ENCODE measurements at regions not wholly inside any gene's neighbourhood (a gene's known extent, or its start where the extent isn't known, plus 50 kb on each side); places are given as distances from the start of the nearest gene placed in this dataset.

GRCh38 chr2:155384555-155385123, 686.1 kb downstream of the KCNJ3 start:
- no peak overlapping the region for H3K14ac ChIP-seq (ENCODE audit: low read length)
- H3K18ac ChIP-seq (ENCODE audit: low read length) = no peak overlapping the region
- H3K9me3 ChIP-seq (ENCODE audit: insufficient read depth, low read depth, low read length) = no peaks in the 10 kb centered on the region
- no peak overlapping the region for H2AK5ac ChIP-seq (ENCODE audit: low read length)
- H3K23ac ChIP-seq (ENCODE audit: low read length) = no peak overlapping the region
- no peak overlapping the region for H3K27ac ChIP-seq (ENCODE audit: low read depth, low read length)
- H2BK120ac ChIP-seq (ENCODE audit: insufficient read depth, low read length, poor library complexity) = no peak overlapping the region
- no peak overlapping the region for H4K12ac ChIP-seq (ENCODE audit: low read depth, low read length)
- no CpG with 5 or more reads among the region's 3 CpGs for whole genome bisulfite sequencing (ENCODE audit: extremely low coverage, insufficient coverage, insufficient read length)
- H3K27me3 ChIP-seq (ENCODE audit: insufficient read depth, low read length) = no peaks in the 10 kb centered on the region
- no peak overlapping the region for H2BK5ac ChIP-seq (ENCODE audit: low read depth, low read length, poor library complexity)
- H3K4me3 ChIP-seq (ENCODE audit: low read depth, low read length) = no peak overlapping the region
- H3K79me1 ChIP-seq (ENCODE audit: low read length) = no peaks in the 10 kb centered on the region
- H2AFZ ChIP-seq (ENCODE audit: insufficient read depth, low read length, poor library complexity) = no peak overlapping the region
- H3K4ac ChIP-seq (ENCODE audit: low read depth, low read length) = no peak overlapping the region
- no peak for DNase-seq
- no peaks in the 10 kb centered on the region for H3K79me2 ChIP-seq (ENCODE audit: control insufficient read depth, insufficient read depth, low read length, poor library complexity)
- no peaks in the 10 kb centered on the region for H3K36me3 ChIP-seq (ENCODE audit: control insufficient read depth in 1 of 2, insufficient read depth in 2 of 2, low read length in 2 of 2)
- H3K4me1 ChIP-seq (ENCODE audit: control insufficient read depth in 1 of 2, insufficient read depth in 2 of 2, low read length in 2 of 2) = no peaks in the 10 kb centered on the region
- H4K91ac ChIP-seq (ENCODE audit: low read depth, low read length) = no peak overlapping the region
- H2BK12ac ChIP-seq (ENCODE audit: low read length) = no peak overlapping the region
- no peak overlapping the region for H3K4me2 ChIP-seq (ENCODE audit: low read length)
- H3K9ac ChIP-seq (ENCODE audit: low read length) = no peak overlapping the region
- no peak overlapping the region for H4K8ac ChIP-seq (ENCODE audit: low read depth, low read length)

- Histone ChIP-seq H3K4ac (ENCODE audit: low read depth, low read length) (no peak overlapping the region), H3K9me3 (ENCODE audit: insufficient read depth, low read depth, low read length) (no peaks in the 10 kb centered on the region), H2BK12ac (ENCODE audit: low read length) (no peak overlapping the region), H2BK120ac (ENCODE audit: insufficient read depth, low read length, poor library complexity) (no peak overlapping the region), H3K4me3 (ENCODE audit: low read depth, low read length) (no peak overlapping the region), H4K8ac (ENCODE audit: low read depth, low read length) (no peak overlapping the region), H3K79me1 (ENCODE audit: low read length) (no peaks in the 10 kb centered on the region), H3K36me3 (ENCODE audit: control insufficient read depth in 1 of 2, insufficient read depth in 2 of 2, low read length in 2 of 2) (no peaks in the 10 kb centered on the region), H3K4me2 (ENCODE audit: low read length) (no peak overlapping the region), H3K79me2 (ENCODE audit: control insufficient read depth, insufficient read depth, low read length, poor library complexity) (no peaks in the 10 kb centered on the region), H3K4me1 (ENCODE audit: control insufficient read depth in 1 of 2, insufficient read depth in 2 of 2, low read length in 2 of 2) (no peaks in the 10 kb centered on the region), H4K91ac (ENCODE audit: low read depth, low read length) (no peak overlapping the region), H3K9ac (ENCODE audit: low read length) (no peak overlapping the region), H3K27me3 (ENCODE audit: insufficient read depth, low read length) (no peaks in the 10 kb centered on the region), H3K23ac (ENCODE audit: low read length) (no peak overlapping the region), H3K14ac (ENCODE audit: low read length) (no peak overlapping the region), H2AK5ac (ENCODE audit: low read length) (no peak overlapping the region), H2AFZ (ENCODE audit: insufficient read depth, low read length, poor library complexity) (no peak overlapping the region), H3K18ac (ENCODE audit: low read length) (no peak overlapping the region), H2BK5ac (ENCODE audit: low read depth, low read length, poor library complexity) (no peak overlapping the region), H4K12ac (ENCODE audit: low read depth, low read length) (no peak overlapping the region), H3K27ac (ENCODE audit: low read depth, low read length) (no peak overlapping the region)
- WGBS (ENCODE audit: extremely low coverage, insufficient coverage, insufficient read length) = no CpG with 5 or more reads among the region's 3 CpGs
- DNase-seq = no peak
Measured at GRCh38 chr2:155382776-155383175, 684.3 kb downstream of the KCNJ3 start.

- Histone ChIP-seq H3K27me3 (ENCODE audit: insufficient read depth, low read length) (no peaks in the 10 kb centered on the region), H3K9ac (ENCODE audit: low read length) (no peak overlapping the region), H3K4me1 (ENCODE audit: control insufficient read depth in 1 of 2, insufficient read depth in 2 of 2, low read length in 2 of 2) (no peaks in the 10 kb centered on the region), H3K9me3 (ENCODE audit: insufficient read depth, low read depth, low read length) (no peaks in the 10 kb centered on the region), H2AFZ (ENCODE audit: insufficient read depth, low read length, poor library complexity) (no peak overlapping the region), H3K79me2 (ENCODE audit: control insufficient read depth, insufficient read depth, low read length, poor library complexity) (no peaks in the 10 kb centered on the region), H2BK5ac (ENCODE audit: low read depth, low read length, poor library complexity) (no peak overlapping the region), H3K14ac (ENCODE audit: low read length) (no peak overlapping the region), H3K79me1 (ENCODE audit: low read length) (no peaks in the 10 kb centered on the region), H4K12ac (ENCODE audit: low read depth, low read length) (no peak overlapping the region), H3K27ac (ENCODE audit: low read depth, low read length) (no peak overlapping the region), H3K4me3 (ENCODE audit: low read depth, low read length) (no peak overlapping the region), H3K23ac (ENCODE audit: low read length) (no peak overlapping the region), H2BK12ac (ENCODE audit: low read length) (no peak overlapping the region), H3K18ac (ENCODE audit: low read length) (no peak overlapping the region), H3K36me3 (ENCODE audit: control insufficient read depth in 1 of 2, insufficient read depth in 2 of 2, low read length in 2 of 2) (no peaks in the 10 kb centered on the region), H4K91ac (ENCODE audit: low read depth, low read length) (no peak overlapping the region), H3K4ac (ENCODE audit: low read depth, low read length) (no peak overlapping the region), H2AK5ac (ENCODE audit: low read length) (no peak overlapping the region), H3K4me2 (ENCODE audit: low read length) (no peak overlapping the region), H2BK120ac (ENCODE audit: insufficient read depth, low read length, poor library complexity) (no peak overlapping the region), H4K8ac (ENCODE audit: low read depth, low read length) (no peak overlapping the region)
- WGBS (ENCODE audit: extremely low coverage, insufficient coverage, insufficient read length) = no CpG with 5 or more reads among the region's 1 CpG
- no peak for DNase-seq
Measured at GRCh38 chr2:155381436-155381835, 682.9 kb downstream of the KCNJ3 start.

- no peaks in the 10 kb centered on the region for H3K79me2 ChIP-seq (ENCODE audit: control insufficient read depth, insufficient read depth, low read length, poor library complexity)
- no peaks in the 10 kb centered on the region for H3K4me1 ChIP-seq (ENCODE audit: control insufficient read depth in 1 of 2, insufficient read depth in 2 of 2, low read length in 2 of 2)
- no peak overlapping the region for H3K14ac ChIP-seq (ENCODE audit: low read length)
- H3K36me3 ChIP-seq (ENCODE audit: control insufficient read depth in 1 of 2, insufficient read depth in 2 of 2, low read length in 2 of 2) = no peaks in the 10 kb centered on the region
- H2BK5ac ChIP-seq (ENCODE audit: low read depth, low read length, poor library complexity) = no peak overlapping the region
- no peaks in the 10 kb centered on the region for H3K79me1 ChIP-seq (ENCODE audit: low read length)
- no peak overlapping the region for H3K4me3 ChIP-seq (ENCODE audit: low read depth, low read length)
- DNase-seq = no peak
- H3K9ac ChIP-seq (ENCODE audit: low read length) = no peak overlapping the region
- H2BK120ac ChIP-seq (ENCODE audit: insufficient read depth, low read length, poor library complexity) = no peak overlapping the region
- no peak overlapping the region for H3K23ac ChIP-seq (ENCODE audit: low read length)
- no peak overlapping the region for H2AFZ ChIP-seq (ENCODE audit: insufficient read depth, low read length, poor library complexity)
- no peaks in the 10 kb centered on the region for H3K9me3 ChIP-seq (ENCODE audit: insufficient read depth, low read depth, low read length)
- no peaks in the 10 kb centered on the region for H3K27me3 ChIP-seq (ENCODE audit: insufficient read depth, low read length)
- H3K18ac ChIP-seq (ENCODE audit: low read length) = no peak overlapping the region
- no CpG with 5 or more reads among the region's 2 CpGs for whole genome bisulfite sequencing (ENCODE audit: extremely low coverage, insufficient coverage, insufficient read length)
- no peak overlapping the region for H4K8ac ChIP-seq (ENCODE audit: low read depth, low read length)
- no peak overlapping the region for H4K91ac ChIP-seq (ENCODE audit: low read depth, low read length)
- H3K4ac ChIP-seq (ENCODE audit: low read depth, low read length) = no peak overlapping the region
- H2BK12ac ChIP-seq (ENCODE audit: low read length) = no peak overlapping the region
- H3K27ac ChIP-seq (ENCODE audit: low read depth, low read length) = no peak overlapping the region
- H4K12ac ChIP-seq (ENCODE audit: low read depth, low read length) = no peak overlapping the region
- H3K4me2 ChIP-seq (ENCODE audit: low read length) = no peak overlapping the region
- H2AK5ac ChIP-seq (ENCODE audit: low read length) = no peak overlapping the region
Measured at GRCh38 chr2:155379494-155379893, 681.0 kb downstream of the KCNJ3 start.
